ENCODE measurements at regions not wholly inside any gene's neighbourhood (a gene's known extent, or its start where the extent isn't known, plus 50 kb on each side); places are given as distances from the start of the nearest gene placed in this dataset.
A peak's percentile ranks its signal among the peaks of the same experiment; 100 is the strongest.

GRCh38 chr9:1303932-1304331 lies 253.8 kb downstream of the DMRT2 start:
- DNase-seq (ENCODE audit: low read depth): no peak
- H3K4me3 ChIP-seq (ENCODE audit: low read depth, low read length): no peak overlapping the region

GRCh38 chr9:1311462-1312042 lies 261.4 kb downstream of the DMRT2 start:
- DNase-seq (ENCODE audit: low read depth): no peak

GRCh38 chr9:1319436-1319835 lies 269.3 kb downstream of the DMRT2 start:
- no peak for DNase-seq (ENCODE audit: low read depth)
- no peak overlapping the region for H3K4me3 ChIP-seq (ENCODE audit: low read depth, low read length)

More at GRCh38 chr9:1311462-1312042, 261.4 kb downstream of the DMRT2 start:
- no peak overlapping the region for H3K4me3 ChIP-seq (ENCODE audit: low read depth, low read length)

GRCh38 chr9:1320051-1320557 lies 269.9 kb downstream of the DMRT2 start:
- H3K4me3 ChIP-seq (ENCODE audit: low read depth, low read length): no peak overlapping the region
- no peak for DNase-seq (ENCODE audit: low read depth)

GRCh38 chr9:1320607-1321195 lies 270.5 kb downstream of the DMRT2 start:
- DNase-seq (ENCODE audit: low read depth): no peak
- no peak overlapping the region for H3K4me3 ChIP-seq (ENCODE audit: low read depth, low read length)

- DNase-seq (ENCODE audit: low read depth): no peak
Observed at GRCh38 chr9:1327467-1327866, 277.3 kb downstream of the DMRT2 start.

GRCh38 chr9:1328341-1328740 lies 278.2 kb downstream of the DMRT2 start:
- no peak overlapping the region for H3K4me3 ChIP-seq (ENCODE audit: low read depth, low read length)
- DNase-seq (ENCODE audit: low read depth): no peak

More at GRCh38 chr9:1327467-1327866, 277.3 kb downstream of the DMRT2 start:
- no peak overlapping the region for H3K4me3 ChIP-seq (ENCODE audit: low read depth, low read length)

GRCh38 chr9:1331546-1332038 lies 281.4 kb downstream of the DMRT2 start:
- DNase-seq (ENCODE audit: low read depth): no peak
- H3K4me3 ChIP-seq (ENCODE audit: low read depth, low read length): no peak overlapping the region

- no peak overlapping the region for H3K4me3 ChIP-seq (ENCODE audit: low read depth, low read length)
- peak; percentile 11 for DNase-seq (ENCODE audit: low read depth)
Observed at GRCh38 chr9:1332156-1332555, 282.0 kb downstream of the DMRT2 start.

- H3K4me3 ChIP-seq (ENCODE audit: low read depth, low read length): no peak overlapping the region
- DNase-seq (ENCODE audit: low read depth): no peak
Observed at GRCh38 chr9:1335174-1335573, 285.0 kb downstream of the DMRT2 start.

- DNase-seq (ENCODE audit: low read depth): no peak
- no peak overlapping the region for H3K4me3 ChIP-seq (ENCODE audit: low read depth, low read length)
Observed at GRCh38 chr9:1337169-1337568, 287.0 kb downstream of the DMRT2 start.

- no peak for DNase-seq (ENCODE audit: low read depth)
- H3K4me3 ChIP-seq (ENCODE audit: low read depth, low read length): no peak overlapping the region
Observed at GRCh38 chr9:1340390-1340789, 290.2 kb downstream of the DMRT2 start.

GRCh38 chr9:1353291-1353690 lies 303.1 kb downstream of the DMRT2 start:
- DNase-seq (ENCODE audit: low read depth): no peak
- no peak overlapping the region for H3K4me3 ChIP-seq (ENCODE audit: low read depth, low read length)

GRCh38 chr9:1354086-1354485 lies 303.9 kb downstream of the DMRT2 start:
- H3K4me3 ChIP-seq (ENCODE audit: low read depth, low read length): no peak overlapping the region
- DNase-seq (ENCODE audit: low read depth): no peak

- H3K4me3 ChIP-seq (ENCODE audit: low read depth, low read length): no peak overlapping the region
- DNase-seq (ENCODE audit: low read depth): no peak
Observed at GRCh38 chr9:1354606-1355005, 304.4 kb downstream of the DMRT2 start.

GRCh38 chr9:1355656-1356055 lies 305.5 kb downstream of the DMRT2 start:
- DNase-seq (ENCODE audit: low read depth): no peak

GRCh38 chr9:1362845-1363244 lies 312.7 kb downstream of the DMRT2 start:
- H3K4me3 ChIP-seq (ENCODE audit: low read depth, low read length): no peak overlapping the region

More at GRCh38 chr9:1355656-1356055, 305.5 kb downstream of the DMRT2 start:
- H3K4me3 ChIP-seq (ENCODE audit: low read depth, low read length): no peak overlapping the region

GRCh38 chr9:1366276-1366675 lies 316.1 kb downstream of the DMRT2 start:
- no peak for DNase-seq (ENCODE audit: low read depth)
- H3K4me3 ChIP-seq (ENCODE audit: low read depth, low read length): no peak overlapping the region

More at GRCh38 chr9:1362845-1363244, 312.7 kb downstream of the DMRT2 start:
- DNase-seq (ENCODE audit: low read depth): no peak

GRCh38 chr9:1369297-1369696 lies 319.1 kb downstream of the DMRT2 start:
- DNase-seq (ENCODE audit: low read depth): no peak

GRCh38 chr9:1373445-1373844 lies 323.3 kb downstream of the DMRT2 start:
- H3K4me3 ChIP-seq (ENCODE audit: low read depth, low read length): no peak overlapping the region
- DNase-seq (ENCODE audit: low read depth): no peak

More at GRCh38 chr9:1369297-1369696, 319.1 kb downstream of the DMRT2 start:
- H3K4me3 ChIP-seq (ENCODE audit: low read depth, low read length): no peak overlapping the region

- no peak overlapping the region for H3K4me3 ChIP-seq (ENCODE audit: low read depth, low read length)
- no peak for DNase-seq (ENCODE audit: low read depth)
Observed at GRCh38 chr9:1383899-1384455, 333.8 kb downstream of the DMRT2 start.

Data from skeletal muscle cell (primary cell).